ENCODE measurements at regions not wholly inside any gene's neighbourhood (a gene's known extent, or its start where the extent isn't known, plus 50 kb on each side); places are given as distances from the start of the nearest gene placed in this dataset.
"Not testable (repeated sequence)": the region's sequence is repeated elsewhere in the genome, so short reads cannot be mapped to it uniquely, and the experiment has no call there.

- Histone ChIP-seq H3K4me3 (no peak overlapping the region), H3K9me3 (no peaks in the 10 kb centered on the region), H3K27me3 (no peaks in the 10 kb centered on the region), H3K4me1 (no peaks in the 10 kb centered on the region), H3K36me3 (no peaks in the 10 kb centered on the region), H3K27ac (no peak overlapping the region)
- TF ChIP-seq, protein P1, sequence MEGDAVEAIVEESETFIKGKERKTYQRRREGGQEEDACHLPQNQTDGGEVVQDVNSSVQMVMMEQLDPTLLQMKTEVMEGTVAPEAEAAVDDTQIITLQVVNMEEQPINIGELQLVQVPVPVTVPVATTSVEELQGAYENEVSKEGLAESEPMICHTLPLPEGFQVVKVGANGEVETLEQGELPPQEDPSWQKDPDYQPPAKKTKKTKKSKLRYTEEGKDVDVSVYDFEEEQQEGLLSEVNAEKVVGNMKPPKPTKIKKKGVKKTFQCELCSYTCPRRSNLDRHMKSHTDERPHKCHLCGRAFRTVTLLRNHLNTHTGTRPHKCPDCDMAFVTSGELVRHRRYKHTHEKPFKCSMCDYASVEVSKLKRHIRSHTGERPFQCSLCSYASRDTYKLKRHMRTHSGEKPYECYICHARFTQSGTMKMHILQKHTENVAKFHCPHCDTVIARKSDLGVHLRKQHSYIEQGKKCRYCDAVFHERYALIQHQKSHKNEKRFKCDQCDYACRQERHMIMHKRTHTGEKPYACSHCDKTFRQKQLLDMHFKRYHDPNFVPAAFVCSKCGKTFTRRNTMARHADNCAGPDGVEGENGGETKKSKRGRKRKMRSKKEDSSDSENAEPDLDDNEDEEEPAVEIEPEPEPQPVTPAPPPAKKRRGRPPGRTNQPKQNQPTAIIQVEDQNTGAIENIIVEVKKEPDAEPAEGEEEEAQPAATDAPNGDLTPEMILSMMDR (IDR thresholded peaks at IDR 0.05), result no peak
- no peak for TF ChIP-seq POLR2A (IDR thresholded peaks at IDR 0.05)
- intact Hi-C loops (cut with DNase I; ENCODE audit: low total_unique reads), result no loop called here
- no peak for DNase-seq
These were observed 1468.2 kb upstream of the ACVR2A start for GRCh38 chr2:146376511-146377064.

GRCh38 chr2:146374505-146374904 is 1470.3 kb upstream of the ACVR2A start:
- Histone ChIP-seq H3K36me3 (no peaks in the 10 kb centered on the region), H3K4me1 (no peaks in the 10 kb centered on the region), H3K4me3 (no peak overlapping the region), H3K27ac (no peak overlapping the region), H3K27me3 (no peaks in the 10 kb centered on the region), H3K9me3 (no peaks in the 10 kb centered on the region)
- TF ChIP-seq POLR2A (IDR thresholded peaks at IDR 0.05), result no peak
- TF ChIP-seq, protein P1 (IDR thresholded peaks at IDR 0.05), result no peak
- intact Hi-C loops (cut with DNase I; ENCODE audit: low total_unique reads), result no loop called here
- DNase-seq, result no peak

DNA sequence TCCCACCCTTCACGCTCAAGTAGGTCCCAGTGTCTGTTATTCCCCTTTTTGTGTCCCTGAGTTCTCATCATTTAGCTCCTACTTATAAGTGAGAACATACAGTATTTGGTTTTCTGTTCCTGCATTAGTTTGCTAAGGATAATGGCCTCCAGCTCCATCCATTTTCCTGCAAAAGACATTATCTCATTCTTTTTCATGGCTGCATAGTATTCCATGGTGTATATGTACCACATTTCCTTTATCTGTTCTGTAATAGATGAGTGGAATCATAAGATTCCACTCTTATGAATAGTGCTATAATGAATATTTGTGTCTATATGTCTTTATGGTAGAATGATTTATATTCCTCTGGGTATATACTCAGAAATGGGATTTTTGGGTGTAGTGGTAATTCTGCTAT is 1473.5 kb upstream of the ACVR2A start:
- H3K4me1 ChIP-seq; H3K27me3 ChIP-seq; H3K9me3 ChIP-seq; H3K4me3 ChIP-seq; DNase-seq; H3K36me3 ChIP-seq; H3K27ac ChIP-seq; intact Hi-C loops (cut with DNase I; ENCODE audit: low total_unique reads): not testable (repeated sequence)

GRCh38 chr2:146370826-146371225 is 1474.0 kb upstream of the ACVR2A start:
- TF ChIP-seq, protein P1 (IDR thresholded peaks at IDR 0.05), result no peak
- TF ChIP-seq POLR2A (IDR thresholded peaks at IDR 0.05), result no peak
- intact Hi-C loops (cut with DNase I; ENCODE audit: low total_unique reads), result no loop called here
- Histone ChIP-seq H3K27me3 (no peaks in the 10 kb centered on the region), H3K4me3 (no peak overlapping the region), H3K36me3 (no peaks in the 10 kb centered on the region), H3K4me1 (no peaks in the 10 kb centered on the region), H3K27ac (no peak overlapping the region), H3K9me3 (no peaks in the 10 kb centered on the region)
- no peak for DNase-seq

DNA sequence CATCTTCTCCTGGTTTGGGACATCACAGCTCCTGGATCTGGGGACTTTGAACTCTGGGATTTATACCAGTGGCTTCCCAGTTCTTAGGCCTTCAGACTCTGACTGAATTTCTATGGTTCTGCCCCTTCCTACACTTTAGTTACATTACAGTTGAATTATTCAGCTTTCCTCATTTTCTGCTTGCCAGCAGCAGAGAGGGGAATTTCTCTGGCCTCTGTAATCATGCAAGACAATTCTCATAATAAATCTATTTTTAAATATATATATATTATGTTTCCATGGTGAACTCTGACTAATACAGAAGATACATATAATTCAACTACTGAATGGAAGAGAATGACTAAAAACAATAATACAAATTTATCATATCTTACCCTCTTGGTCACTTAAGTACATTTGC is 1478.6 kb upstream of the ACVR2A start:
- Histone ChIP-seq H3K4me1 (no peaks in the 10 kb centered on the region), H3K27ac (no peak overlapping the region), H3K36me3 (no peaks in the 10 kb centered on the region), H3K4me3 (no peak overlapping the region), H3K27me3 (no peaks in the 10 kb centered on the region), H3K9me3 (no peaks in the 10 kb centered on the region)
- TF ChIP-seq, protein P1 (IDR thresholded peaks at IDR 0.05), result no peak
- TF ChIP-seq POLR2A (IDR thresholded peaks at IDR 0.05), result no peak
- intact Hi-C loops (cut with DNase I; ENCODE audit: low total_unique reads), result no loop called here
- DNase-seq, result no peak

DNA sequence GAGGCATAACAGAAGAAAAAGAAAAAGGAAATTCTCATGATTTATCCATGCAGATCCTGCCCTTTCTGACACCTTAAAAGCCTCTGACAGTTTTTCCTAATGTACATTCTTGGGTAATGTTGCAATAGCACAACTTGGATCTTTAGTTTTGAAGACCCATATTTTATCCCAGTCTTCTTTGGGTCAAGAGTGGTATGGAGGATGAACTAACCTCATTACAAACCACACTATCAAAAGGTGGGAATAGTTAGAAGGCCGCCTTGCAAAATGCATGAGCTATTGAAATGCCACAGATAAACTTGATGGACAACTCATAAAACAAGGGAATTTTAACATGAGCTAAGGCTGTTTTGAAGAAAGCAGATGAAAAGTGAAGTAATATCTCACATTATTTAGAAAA is 1479.8 kb upstream of the ACVR2A start:
- Histone ChIP-seq H3K27ac (no peak overlapping the region), H3K36me3 (no peaks in the 10 kb centered on the region), H3K9me3 (no peaks in the 10 kb centered on the region), H3K27me3 (no peaks in the 10 kb centered on the region), H3K4me3 (no peak overlapping the region), H3K4me1 (no peaks in the 10 kb centered on the region)
- DNase-seq, result no peak
- intact Hi-C loops (cut with DNase I; ENCODE audit: low total_unique reads), result no loop called here
- TF ChIP-seq, protein P1 (IDR thresholded peaks at IDR 0.05), result no peak
- no peak for TF ChIP-seq POLR2A (IDR thresholded peaks at IDR 0.05)

All from uterus (tissue), 3 donors.